ENCODE measurements at regions not wholly inside any gene's neighbourhood (a gene's known extent, or its start where the extent isn't known, plus 50 kb on each side); places are given as distances from the start of the nearest gene placed in this dataset.

GRCh38 chr9:89969881-89970639 lies 365.2 kb downstream of the GADD45G start:
- Mint-ChIP-seq H3K27ac (ENCODE audit: unreplicated experiment) (no peak overlapping the region), H3K9me3 (ENCODE audit: unreplicated experiment) (peaks cover 5% of the 10 kb centered on the region), H3K36me3 (ENCODE audit: unreplicated experiment) (peaks cover 3% of the 10 kb centered on the region), H3K4me1 (ENCODE audit: low read depth, unreplicated experiment) (peaks cover 6% of the 10 kb centered on the region), H3K4me3 (ENCODE audit: unreplicated experiment) (no peak overlapping the region), H3K27me3 (ENCODE audit: unreplicated experiment) (peaks cover 4% of the 10 kb centered on the region)
- no peak for DNase-seq
- TF ChIP-seq CTCF (IDR thresholded peaks at IDR 0.05; ENCODE audit: partially characterized antibody, unreplicated experiment), result no peak

GRCh38 chr9:89970701-89971100 lies 365.9 kb downstream of the GADD45G start:
- H3K9me3 Mint-ChIP-seq (ENCODE audit: unreplicated experiment), result peaks cover 5% of the 10 kb centered on the region
- H3K27me3 Mint-ChIP-seq (ENCODE audit: unreplicated experiment), result peaks cover 4% of the 10 kb centered on the region
- peaks cover 11% of the 10 kb centered on the region for H3K4me1 Mint-ChIP-seq (ENCODE audit: low read depth, unreplicated experiment)
- TF ChIP-seq CTCF (IDR thresholded peaks at IDR 0.05; ENCODE audit: partially characterized antibody, unreplicated experiment), result no peak
- H3K4me3 Mint-ChIP-seq (ENCODE audit: unreplicated experiment), result no peak overlapping the region
- no peak for DNase-seq
- H3K36me3 Mint-ChIP-seq (ENCODE audit: unreplicated experiment), result peaks cover 3% of the 10 kb centered on the region
- H3K27ac Mint-ChIP-seq (ENCODE audit: unreplicated experiment), result no peak overlapping the region

GRCh38 chr9:89972535-89972934 lies 367.7 kb downstream of the GADD45G start:
- Mint-ChIP-seq H3K27ac (ENCODE audit: unreplicated experiment) (no peak overlapping the region), H3K9me3 (ENCODE audit: unreplicated experiment) (peaks cover 5% of the 10 kb centered on the region), H3K36me3 (ENCODE audit: unreplicated experiment) (no peaks in the 10 kb centered on the region), H3K4me1 (ENCODE audit: low read depth, unreplicated experiment) (peaks cover 15% of the 10 kb centered on the region), H3K27me3 (ENCODE audit: unreplicated experiment) (peaks cover 4% of the 10 kb centered on the region), H3K4me3 (ENCODE audit: unreplicated experiment) (no peak overlapping the region)
- no peak for DNase-seq
- no peak for TF ChIP-seq CTCF (IDR thresholded peaks at IDR 0.05; ENCODE audit: partially characterized antibody, unreplicated experiment)

GRCh38 chr9:89974582-89974981 lies 369.8 kb downstream of the GADD45G start:
- H3K36me3 Mint-ChIP-seq (ENCODE audit: unreplicated experiment), result no peaks in the 10 kb centered on the region
- H3K4me3 Mint-ChIP-seq (ENCODE audit: unreplicated experiment), result no peak overlapping the region
- H3K27ac Mint-ChIP-seq (ENCODE audit: unreplicated experiment), result no peak overlapping the region
- no peak for DNase-seq
- H3K27me3 Mint-ChIP-seq (ENCODE audit: unreplicated experiment), result peaks cover 2% of the 10 kb centered on the region
- peaks cover 4% of the 10 kb centered on the region for H3K9me3 Mint-ChIP-seq (ENCODE audit: unreplicated experiment)
- peaks cover 18% of the 10 kb centered on the region for H3K4me1 Mint-ChIP-seq (ENCODE audit: low read depth, unreplicated experiment)
- no peak for TF ChIP-seq CTCF (IDR thresholded peaks at IDR 0.05; ENCODE audit: partially characterized antibody, unreplicated experiment)

- Mint-ChIP-seq H3K36me3 (ENCODE audit: unreplicated experiment) (no peaks in the 10 kb centered on the region), H3K27ac (ENCODE audit: unreplicated experiment) (no peak overlapping the region), H3K27me3 (ENCODE audit: unreplicated experiment) (peaks cover 2% of the 10 kb centered on the region), H3K4me3 (ENCODE audit: unreplicated experiment) (no peak overlapping the region), H3K9me3 (ENCODE audit: unreplicated experiment) (peaks cover 4% of the 10 kb centered on the region), H3K4me1 (ENCODE audit: low read depth, unreplicated experiment) (peaks cover 18% of the 10 kb centered on the region)
- DNase-seq, result no peak
- no peak for TF ChIP-seq CTCF (IDR thresholded peaks at IDR 0.05; ENCODE audit: partially characterized antibody, unreplicated experiment)
Observed at GRCh38 chr9:89975024-89975423, 370.2 kb downstream of the GADD45G start.

Measured in glutamatergic neuron (in vitro differentiated cells).